Epithelial cell of proximal tubule (primary cell): ENCODE measurements at regions not wholly inside any gene's neighbourhood (a gene's known extent, or its start where the extent isn't known, plus 50 kb on each side); places are given as distances from the start of the nearest gene placed in this dataset.

Experiments
- DNase-seq: peaks from one replicate; pipeline ENCODE4 v3.0.0-alpha.2; 2011; ENCODE audit warnings: low read depth
- H3K4me3 ChIP-seq: 2 replicates; pipeline ENCODE4 v1.5.1; 2011; ENCODE audit warnings: low read depth, mild to moderate bottlenecking, low read length
- TF ChIP-seq, protein P1 (sequence below): conservative IDR thresholded peaks from 2 replicates; pipeline ENCODE4 v1.5.1; 2012; ENCODE audit warnings: low read depth, mild to moderate bottlenecking, low read length

GRCh38 chr16:85539629-85540291 is 73.4 kb upstream of the GSE1 start:
- TF ChIP-seq, protein P1, sequence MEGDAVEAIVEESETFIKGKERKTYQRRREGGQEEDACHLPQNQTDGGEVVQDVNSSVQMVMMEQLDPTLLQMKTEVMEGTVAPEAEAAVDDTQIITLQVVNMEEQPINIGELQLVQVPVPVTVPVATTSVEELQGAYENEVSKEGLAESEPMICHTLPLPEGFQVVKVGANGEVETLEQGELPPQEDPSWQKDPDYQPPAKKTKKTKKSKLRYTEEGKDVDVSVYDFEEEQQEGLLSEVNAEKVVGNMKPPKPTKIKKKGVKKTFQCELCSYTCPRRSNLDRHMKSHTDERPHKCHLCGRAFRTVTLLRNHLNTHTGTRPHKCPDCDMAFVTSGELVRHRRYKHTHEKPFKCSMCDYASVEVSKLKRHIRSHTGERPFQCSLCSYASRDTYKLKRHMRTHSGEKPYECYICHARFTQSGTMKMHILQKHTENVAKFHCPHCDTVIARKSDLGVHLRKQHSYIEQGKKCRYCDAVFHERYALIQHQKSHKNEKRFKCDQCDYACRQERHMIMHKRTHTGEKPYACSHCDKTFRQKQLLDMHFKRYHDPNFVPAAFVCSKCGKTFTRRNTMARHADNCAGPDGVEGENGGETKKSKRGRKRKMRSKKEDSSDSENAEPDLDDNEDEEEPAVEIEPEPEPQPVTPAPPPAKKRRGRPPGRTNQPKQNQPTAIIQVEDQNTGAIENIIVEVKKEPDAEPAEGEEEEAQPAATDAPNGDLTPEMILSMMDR = no peak
- no peak overlapping the region for H3K4me3 ChIP-seq
- no peak for DNase-seq

GRCh38 chr16:85541181-85541580 is 71.9 kb upstream of the GSE1 start:
- no peak for DNase-seq
- TF ChIP-seq, protein P1 = no peak
- no peak overlapping the region for H3K4me3 ChIP-seq

DNA sequence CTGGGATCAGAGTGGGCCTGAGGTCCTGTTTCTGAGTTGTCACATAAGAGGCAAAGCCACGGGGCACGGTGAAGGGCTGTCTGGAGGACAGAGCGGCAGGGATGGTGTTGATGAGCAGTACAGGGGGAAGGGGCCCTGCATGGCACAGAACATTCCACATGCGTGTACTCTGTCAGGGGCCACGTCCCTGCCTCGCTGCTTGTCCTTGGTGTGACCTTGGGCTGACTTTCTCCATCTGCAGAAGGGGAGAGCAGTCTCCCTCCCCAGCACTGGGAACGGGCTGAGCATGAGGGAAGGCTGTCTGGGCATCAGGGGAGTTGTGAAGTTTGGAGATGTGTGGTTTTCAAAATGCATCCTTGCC is 71.5 kb upstream of the GSE1 start:
- DNase-seq = no peak
- H3K4me3 ChIP-seq = no peak overlapping the region
- TF ChIP-seq, protein P1 = no peak

DNA sequence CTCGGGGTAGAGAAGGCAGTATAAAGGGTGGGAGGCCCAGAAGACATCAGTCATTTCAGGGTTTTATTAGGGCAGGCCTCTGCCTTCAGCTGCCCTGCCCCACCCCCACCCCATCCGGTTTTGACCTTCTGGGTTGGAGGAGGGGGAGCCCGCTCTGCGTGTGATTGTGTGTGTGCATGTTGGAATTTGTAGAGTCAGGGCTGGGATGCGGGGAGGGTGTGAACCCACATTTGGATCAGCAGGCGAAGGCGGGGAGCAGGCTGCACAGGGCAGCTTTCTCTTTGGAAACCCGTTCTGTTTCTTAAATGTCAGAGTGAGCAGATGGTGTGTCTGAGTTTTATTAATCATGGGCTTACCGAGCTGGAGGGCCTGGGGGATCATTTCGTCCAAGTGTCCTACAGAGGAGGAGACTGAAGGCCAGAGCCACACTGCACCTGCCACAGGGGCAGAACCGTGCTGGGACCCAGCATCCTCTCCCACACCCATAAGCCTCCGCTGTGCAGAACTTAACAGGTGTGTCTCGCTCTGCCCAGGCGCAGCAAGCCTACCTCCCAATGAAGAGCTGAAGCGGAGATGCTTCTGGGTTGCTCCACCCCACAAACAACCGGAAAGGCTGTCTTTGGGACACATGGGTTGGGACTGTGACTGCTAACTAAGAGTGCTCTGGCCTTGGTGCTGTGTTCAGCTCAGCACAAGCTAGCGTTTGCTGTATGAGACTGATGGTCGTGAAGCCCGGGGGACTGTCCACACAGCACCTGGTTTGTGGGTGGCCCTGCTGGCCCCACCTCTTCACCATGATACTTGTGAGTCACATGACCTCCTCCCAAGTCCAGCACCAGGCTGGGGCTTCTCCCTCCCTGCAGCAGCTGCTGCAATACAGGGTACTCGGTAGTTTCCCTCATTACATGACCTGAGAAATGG is 70.9 kb upstream of the GSE1 start:
- DNase-seq = no peak
- no peak overlapping the region for H3K4me3 ChIP-seq
- TF ChIP-seq, protein P1 = no peak

GRCh38 chr16:85543536-85543935 is 69.6 kb upstream of the GSE1 start:
- H3K4me3 ChIP-seq = no peak overlapping the region
- TF ChIP-seq, protein P1 = no peak
- DNase-seq = no peak

DNA sequence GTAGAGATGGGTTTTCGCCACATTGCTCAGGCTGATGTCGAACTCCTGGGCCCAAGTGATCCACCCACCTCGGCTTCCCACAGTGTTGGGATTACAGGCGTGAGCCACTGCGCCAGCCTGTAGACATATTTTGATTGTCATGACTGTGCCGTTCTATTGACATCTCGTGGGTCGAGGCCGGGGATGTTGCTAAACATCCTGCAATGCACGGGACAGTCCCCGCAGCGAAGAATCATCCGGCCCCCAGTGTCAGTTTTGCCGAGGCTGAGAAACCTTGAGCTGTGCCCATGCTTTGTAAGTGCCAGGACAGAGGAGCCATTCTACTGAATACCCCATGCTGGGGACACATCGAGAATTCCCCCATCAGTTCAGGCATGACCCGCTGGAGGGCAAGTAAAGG is 69.1 kb upstream of the GSE1 start:
- no peak for DNase-seq
- no peak overlapping the region for H3K4me3 ChIP-seq
- TF ChIP-seq, protein P1 = no peak
